ENCODE measurements at regions not wholly inside any gene's neighbourhood (a gene's known extent, or its start where the extent isn't known, plus 50 kb on each side); places are given as distances from the start of the nearest gene placed in this dataset.
"Not testable (repeated sequence)": the region's sequence is repeated elsewhere in the genome, so short reads cannot be mapped to it uniquely, and the experiment has no call there.

GRCh38 chr1:143803927-143804411, 167.8 kb downstream of the FAM72C start:
- peak overlapping the region; percentile 57 for H3K4me3 ChIP-seq (ENCODE audit: low read depth, low read length)
- peak; percentile 44 for DNase-seq (ENCODE audit: low read depth)

DNA sequence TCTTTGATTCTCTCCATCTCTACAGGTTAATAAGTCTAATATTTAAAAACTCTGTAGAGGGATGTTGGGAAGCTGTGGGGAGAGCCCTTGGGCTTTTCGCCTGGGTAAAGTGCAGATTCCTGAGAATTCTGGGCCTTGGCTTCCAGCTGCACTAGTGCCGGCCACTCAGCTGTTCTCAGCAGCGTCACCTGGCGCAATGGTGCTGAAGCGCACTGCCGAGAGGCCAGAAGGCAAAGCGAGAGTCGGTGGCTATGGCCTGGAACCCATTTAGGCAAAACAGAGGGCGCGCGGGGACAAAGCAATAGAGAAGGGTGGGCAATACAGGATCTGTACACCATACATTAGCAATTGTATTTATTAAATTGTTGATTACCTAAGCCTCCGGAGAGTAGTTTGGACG, 168.7 kb downstream of the FAM72C start:
- not testable (repeated sequence) for H3K4me3 ChIP-seq (ENCODE audit: low read depth, low read length); DNase-seq (ENCODE audit: low read depth)

GRCh38 chr1:143799568-143800187, 172.1 kb downstream of the FAM72C start:
- H3K4me3 ChIP-seq (ENCODE audit: low read depth, low read length); DNase-seq (ENCODE audit: low read depth): not testable (repeated sequence)

GRCh38 chr1:143796369-143796768, 175.4 kb downstream of the FAM72C start:
- not testable (repeated sequence) for DNase-seq (ENCODE audit: low read depth); H3K4me3 ChIP-seq (ENCODE audit: low read depth, low read length)

- DNase-seq (ENCODE audit: low read depth); H3K4me3 ChIP-seq (ENCODE audit: low read depth, low read length): not testable (repeated sequence)
These were observed 179.5 kb downstream of the FAM72C start for GRCh38 chr1:143792047-143792937.

- H3K4me3 ChIP-seq (ENCODE audit: low read depth, low read length); DNase-seq (ENCODE audit: low read depth): not testable (repeated sequence)
These were observed 185.4 kb downstream of the FAM72C start for GRCh38 chr1:143786381-143786780.

GRCh38 chr1:143785883-143786282, 185.9 kb downstream of the FAM72C start:
- H3K4me3 ChIP-seq (ENCODE audit: low read depth, low read length); DNase-seq (ENCODE audit: low read depth): not testable (repeated sequence)

DNA sequence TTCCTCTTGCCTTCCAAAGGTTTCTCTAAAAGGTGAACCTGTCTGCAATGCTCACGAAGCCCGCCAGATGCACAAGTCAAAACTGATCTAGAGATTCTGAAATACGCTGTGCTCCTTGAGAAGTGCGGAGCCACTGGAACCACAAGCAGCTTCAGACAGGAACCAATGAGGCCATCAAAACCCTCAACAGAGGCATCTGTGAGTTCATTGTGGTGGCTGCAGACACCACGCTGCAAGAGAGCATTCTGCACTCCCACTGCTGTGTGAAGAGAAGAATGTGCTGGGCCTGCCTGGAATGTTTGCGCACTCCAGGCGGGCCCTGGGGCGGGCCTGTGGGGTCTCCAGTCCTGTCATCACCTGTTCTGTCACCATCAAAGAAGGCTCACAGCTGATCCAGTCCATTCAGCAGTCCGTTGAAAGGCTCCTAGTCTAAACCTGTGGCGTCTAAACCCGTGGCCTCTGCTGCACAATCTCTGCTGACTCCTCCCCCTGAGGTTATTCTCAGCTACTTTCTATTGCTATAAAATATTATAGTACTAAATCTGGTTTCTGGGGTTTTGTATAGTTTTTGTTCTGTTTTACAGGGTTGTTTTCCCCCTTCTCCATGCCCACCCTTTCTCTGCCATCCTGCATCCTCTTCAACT, 187.4 kb downstream of the FAM72C start:
- not testable (repeated sequence) for DNase-seq (ENCODE audit: low read depth); H3K4me3 ChIP-seq (ENCODE audit: low read depth, low read length)

- DNase-seq (ENCODE audit: low read depth); H3K4me3 ChIP-seq (ENCODE audit: low read depth, low read length): not testable (repeated sequence)
These were observed 193.6 kb downstream of the FAM72C start for GRCh38 chr1:143778178-143778577.

GRCh38 chr1:143764831-143765230, 207.0 kb downstream of the FAM72C start:
- H3K4me3 ChIP-seq (ENCODE audit: low read depth, low read length); DNase-seq (ENCODE audit: low read depth): not testable (repeated sequence)

DNA sequence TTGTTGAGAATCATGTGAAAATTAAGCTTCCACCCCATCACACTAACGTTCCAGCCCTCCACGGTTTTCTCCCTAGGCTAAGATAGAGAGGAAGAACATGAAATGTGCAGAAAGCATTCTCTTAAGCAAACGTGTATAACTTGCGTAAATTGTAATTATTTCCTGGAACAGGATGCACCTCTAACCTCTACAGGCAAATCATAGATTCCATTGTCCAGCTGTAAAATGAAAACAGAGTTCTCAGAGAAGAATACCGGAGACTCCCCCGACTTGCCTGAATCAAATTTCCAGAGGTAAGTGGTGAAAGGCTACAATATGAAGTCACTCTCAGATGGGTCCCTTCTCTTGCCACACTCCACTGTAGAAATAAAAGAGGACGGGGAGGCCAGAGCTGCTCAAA, 211.4 kb downstream of the FAM72C start:
- DNase-seq (ENCODE audit: low read depth); H3K4me3 ChIP-seq (ENCODE audit: low read depth, low read length): not testable (repeated sequence)

DNA sequence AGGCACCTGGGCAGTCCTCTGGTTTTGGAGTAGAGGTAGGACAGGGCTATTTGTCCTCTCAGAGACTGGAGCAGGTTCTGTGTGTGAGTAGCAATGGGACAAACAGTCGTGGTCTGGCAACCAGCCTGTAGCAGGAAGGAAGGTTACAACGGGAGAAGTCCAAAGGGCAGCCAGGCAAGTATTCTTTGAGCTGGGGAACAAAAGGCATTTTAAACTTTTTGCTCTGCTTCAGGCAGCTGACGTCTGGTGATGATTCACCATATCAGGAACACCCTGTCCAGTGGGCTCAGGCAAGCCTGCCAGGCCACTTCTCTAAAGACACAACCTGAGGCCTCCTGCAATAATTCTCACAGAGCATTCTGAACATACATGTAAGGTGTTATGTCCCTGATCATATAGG, 215.8 kb downstream of the FAM72C start:
- not testable (repeated sequence) for H3K4me3 ChIP-seq (ENCODE audit: low read depth, low read length); DNase-seq (ENCODE audit: low read depth)

GRCh38 chr1:143748906-143749305, 222.9 kb downstream of the FAM72C start:
- DNase-seq (ENCODE audit: low read depth) = no peak
- no peak overlapping the region for H3K4me3 ChIP-seq (ENCODE audit: low read depth, low read length)
- TF ChIP-seq CTCF (IDR thresholded peaks at IDR 0.05; ENCODE audit: insufficient read depth, low read depth, low read length) = no peak

All from fibroblast of villous mesenchyme (primary cell).